Gastrocnemius medialis (tissue), 4 donors: ENCODE measurements at regions not wholly inside any gene's neighbourhood (a gene's known extent, or its start where the extent isn't known, plus 50 kb on each side); places are given as distances from the start of the nearest gene placed in this dataset.

Experiments
- POLR2A ChIP-seq, 2 donors: fragments of 450-650 bp; IDR thresholded peaks; one replicate each; pipeline ENCODE4 v1.6.1; 2017; ENCODE audit warnings: antibody characterized with exemption in 2 of 2, mild to moderate bottlenecking in 2 of 2, moderate library complexity in 2 of 2
- TF ChIP-seq, protein P1 (sequence below), 5 experiments: fragments of 450-650 bp in 3 of 5; fragments of 200-600 bp in 2 of 5; sonication (generic) in 2 of 5; IDR thresholded peaks in 4 of 5; conservative IDR thresholded peaks in 1 of 5; 1 replicate in 4 of 5; 2 replicates in 1 of 5; pipeline ENCODE4 v1.5.1; 2016 to 2019; ENCODE audit warnings: antibody characterized with exemption in 5 of 5, mild to moderate bottlenecking in 3 of 5, moderate library complexity in 3 of 5

DNA sequence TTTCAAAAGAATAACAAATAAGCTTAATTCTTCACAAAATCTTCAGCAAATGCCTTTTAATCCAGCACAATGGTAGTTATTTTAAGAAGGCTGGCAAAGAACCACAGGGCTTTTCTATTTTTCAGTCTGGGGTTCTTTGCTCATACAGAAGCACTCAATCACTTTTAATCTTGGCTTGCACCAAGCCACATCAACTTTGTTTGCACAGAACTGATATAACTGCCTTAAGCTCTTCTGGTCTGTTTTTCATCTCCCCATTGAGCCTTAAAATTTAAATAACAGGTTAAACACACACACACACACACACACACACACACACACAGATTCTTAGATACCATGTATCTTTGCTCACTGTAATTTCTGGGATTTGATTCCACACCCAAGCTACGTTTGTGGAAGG is 377.0 kb downstream of the GATA3 start:
- TF ChIP-seq, protein P1, sequence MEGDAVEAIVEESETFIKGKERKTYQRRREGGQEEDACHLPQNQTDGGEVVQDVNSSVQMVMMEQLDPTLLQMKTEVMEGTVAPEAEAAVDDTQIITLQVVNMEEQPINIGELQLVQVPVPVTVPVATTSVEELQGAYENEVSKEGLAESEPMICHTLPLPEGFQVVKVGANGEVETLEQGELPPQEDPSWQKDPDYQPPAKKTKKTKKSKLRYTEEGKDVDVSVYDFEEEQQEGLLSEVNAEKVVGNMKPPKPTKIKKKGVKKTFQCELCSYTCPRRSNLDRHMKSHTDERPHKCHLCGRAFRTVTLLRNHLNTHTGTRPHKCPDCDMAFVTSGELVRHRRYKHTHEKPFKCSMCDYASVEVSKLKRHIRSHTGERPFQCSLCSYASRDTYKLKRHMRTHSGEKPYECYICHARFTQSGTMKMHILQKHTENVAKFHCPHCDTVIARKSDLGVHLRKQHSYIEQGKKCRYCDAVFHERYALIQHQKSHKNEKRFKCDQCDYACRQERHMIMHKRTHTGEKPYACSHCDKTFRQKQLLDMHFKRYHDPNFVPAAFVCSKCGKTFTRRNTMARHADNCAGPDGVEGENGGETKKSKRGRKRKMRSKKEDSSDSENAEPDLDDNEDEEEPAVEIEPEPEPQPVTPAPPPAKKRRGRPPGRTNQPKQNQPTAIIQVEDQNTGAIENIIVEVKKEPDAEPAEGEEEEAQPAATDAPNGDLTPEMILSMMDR (IDR thresholded peaks at IDR 0.05 in 4 of 5, conservative IDR thresholded peaks at IDR 0.05 in 1 of 5) = no peak
- no peak for TF ChIP-seq POLR2A (IDR thresholded peaks at IDR 0.05)
